Uterus (tissue), 3 donors: ENCODE measurements at regions not wholly inside any gene's neighbourhood (a gene's known extent, or its start where the extent isn't known, plus 50 kb on each side); places are given as distances from the start of the nearest gene placed in this dataset.

Source experiments
- DNase-seq, 2 donors: peaks; one replicate each; pipeline ENCODE4 v3.0.0-alpha.2; 2019 to 2020
- H3K27ac ChIP-seq, 2 donors: fragments of 200-600 bp; sonication (generic); 1 replicate in 1 of 2; 2 replicates in 1 of 2; pipeline ENCODE4 v1.5.1; 2016 to 2018
- H3K27me3 ChIP-seq, 2 donors: fragments of 200-600 bp; sonication (generic); one replicate each; pipeline ENCODE4 v1.5.1; 2018 to 2019; ENCODE audit warnings: control low read depth in 1 of 2
- H3K36me3 ChIP-seq, 2 donors: fragments of 200-600 bp; sonication (generic); one replicate each; pipeline ENCODE4 v1.5.1; 2019; ENCODE audit warnings: control low read depth in 1 of 2
- H3K4me1 ChIP-seq, 2 donors: fragments of 200-600 bp; sonication (generic); one replicate each; pipeline ENCODE4 v1.5.1; 2018 to 2019; ENCODE audit warnings: control low read depth in 1 of 2
- H3K4me3 ChIP-seq, 2 donors: fragments of 200-600 bp; sonication (generic); 1 replicate in 1 of 2; 2 replicates in 1 of 2; pipeline ENCODE4 v1.5.1; 2018 to 2019; ENCODE audit warnings: mild to moderate bottlenecking in 1 of 2
- H3K9me3 ChIP-seq, 2 donors: fragments of 200-600 bp; sonication (generic); one replicate each; pipeline ENCODE4 v1.5.1; 2019; ENCODE audit warnings: control low read depth in 1 of 2
- CTCF ChIP-seq, 4 experiments: fragments of 200-600 bp in 2 of 4; fragments of 450-650 bp in 2 of 4; sonication (generic) in 2 of 4; IDR thresholded peaks; one replicate each; pipeline ENCODE4 v1.5.1; 2016 to 2019; ENCODE audit warnings: antibody characterized with exemption in 4 of 4, mild to moderate bottlenecking in 2 of 4, moderate library complexity in 1 of 4
- POLR2A ChIP-seq, 2 donors: fragments of 450-650 bp; IDR thresholded peaks; one replicate each; pipeline ENCODE4 v1.6.1; 2016; ENCODE audit warnings: antibody characterized with exemption in 2 of 2, mild to moderate bottlenecking in 1 of 2, moderate library complexity in 1 of 2
- intact Hi-C: fragments of 100-400 bp; cut with DNase I; formaldehyde crosslinking; loops from one replicate; pipeline ENCODE4 v1.15.1; 2023; ENCODE audit warnings: low total_unique reads
- donor health status: DM: yes; HTN: yes; CAD: no.

GRCh38 chr11:109480251-109480650 is 58.3 kb downstream of the C11orf87 start:
- Histone ChIP-seq H3K27me3 (no peaks in the 10 kb centered on the region), H3K4me3 (no peak overlapping the region), H3K36me3 (no peaks in the 10 kb centered on the region), H3K27ac (no peak overlapping the region), H3K9me3 (no peaks in the 10 kb centered on the region), H3K4me1 (no peaks in the 10 kb centered on the region)
- intact Hi-C loops, result no loop called here
- TF ChIP-seq POLR2A (IDR thresholded peaks at IDR 0.05), result no peak
- no peak for TF ChIP-seq CTCF (IDR thresholded peaks at IDR 0.05)
- no peak for DNase-seq

- no peaks in the 10 kb centered on the region for H3K4me1 ChIP-seq
- TF ChIP-seq CTCF (IDR thresholded peaks at IDR 0.05) (no peak), POLR2A (IDR thresholded peaks at IDR 0.05) (no peak)
- no peaks in the 10 kb centered on the region for H3K36me3 ChIP-seq
- intact Hi-C loops, result no loop called here
- H3K9me3 ChIP-seq, result no peaks in the 10 kb centered on the region
- no peak overlapping the region for H3K27ac ChIP-seq
- H3K4me3 ChIP-seq, result no peak overlapping the region
- H3K27me3 ChIP-seq, result no peaks in the 10 kb centered on the region
- DNase-seq, result no peak
Measured at GRCh38 chr11:109486129-109486528, 64.1 kb downstream of the C11orf87 start.

GRCh38 chr11:109490953-109491635 is 69.1 kb downstream of the C11orf87 start:
- TF ChIP-seq CTCF (IDR thresholded peaks at IDR 0.05) (no peak), POLR2A (IDR thresholded peaks at IDR 0.05) (no peak)
- Histone ChIP-seq H3K4me3 (no peak overlapping the region), H3K9me3 (no peaks in the 10 kb centered on the region), H3K36me3 (no peaks in the 10 kb centered on the region), H3K27ac (no peak overlapping the region), H3K27me3 (no peaks in the 10 kb centered on the region), H3K4me1 (no peaks in the 10 kb centered on the region)
- DNase-seq, result no peak
- intact Hi-C loops, result no loop called here

- no peak for DNase-seq
- intact Hi-C loops, result no loop called here
- Histone ChIP-seq H3K4me1 (no peaks in the 10 kb centered on the region), H3K27me3 (no peaks in the 10 kb centered on the region), H3K4me3 (no peak overlapping the region), H3K27ac (no peak overlapping the region), H3K36me3 (no peaks in the 10 kb centered on the region), H3K9me3 (no peaks in the 10 kb centered on the region)
- TF ChIP-seq POLR2A (IDR thresholded peaks at IDR 0.05) (no peak), CTCF (IDR thresholded peaks at IDR 0.05) (no peak)
Measured at GRCh38 chr11:109506115-109506514, 84.1 kb downstream of the C11orf87 start.

- Histone ChIP-seq H3K27ac (no peak overlapping the region), H3K4me3 (no peak overlapping the region), H3K27me3 (no peaks in the 10 kb centered on the region), H3K9me3 (no peaks in the 10 kb centered on the region), H3K4me1 (no peaks in the 10 kb centered on the region), H3K36me3 (no peaks in the 10 kb centered on the region)
- TF ChIP-seq CTCF (IDR thresholded peaks at IDR 0.05) (no peak), POLR2A (IDR thresholded peaks at IDR 0.05) (no peak)
- DNase-seq, result no peak
- intact Hi-C loops, result no loop called here
Measured at GRCh38 chr11:109507331-109507730, 85.3 kb downstream of the C11orf87 start.
